Stimulated activated CD8-positive, alpha-beta memory T cell treated with anti-CD3 and anti-CD28 coated beads, Interleukin-7, amount 100 ng/mL, for 48 hours (primary cell): ENCODE measurements at regions not wholly inside any gene's neighbourhood (a gene's known extent, or its start where the extent isn't known, plus 50 kb on each side); places are given as distances from the start of the nearest gene placed in this dataset.

Experiments used
- DNase-seq, 2 donors: peaks; one replicate each; pipeline ENCODE4 v3.0.0-alpha.2; 2020; ENCODE audit warnings: low read depth in 1 of 2; ENCODE audit errors: extremely low read depth in 1 of 2

DNA sequence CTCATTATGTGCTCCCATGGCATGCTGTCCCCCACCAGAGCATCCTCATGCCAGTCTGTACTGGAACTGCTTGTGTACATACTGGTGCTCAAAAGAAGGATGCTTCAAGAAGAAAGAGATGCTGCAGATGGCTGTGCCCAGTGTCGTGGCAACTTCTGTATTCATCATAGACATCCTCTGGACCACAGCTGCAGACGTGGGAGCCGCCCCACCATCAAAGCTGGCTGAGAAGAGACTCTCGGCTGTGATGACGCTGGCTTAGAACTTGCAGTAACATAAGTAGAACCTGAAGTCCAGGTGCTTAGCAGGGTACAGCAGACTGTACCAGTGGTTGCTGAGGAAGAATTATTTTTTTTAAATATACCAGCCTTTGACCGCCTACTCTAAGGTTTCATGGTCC, 112.6 kb upstream of the ARHGAP5 start:
- DNase-seq, result no peak

DNA sequence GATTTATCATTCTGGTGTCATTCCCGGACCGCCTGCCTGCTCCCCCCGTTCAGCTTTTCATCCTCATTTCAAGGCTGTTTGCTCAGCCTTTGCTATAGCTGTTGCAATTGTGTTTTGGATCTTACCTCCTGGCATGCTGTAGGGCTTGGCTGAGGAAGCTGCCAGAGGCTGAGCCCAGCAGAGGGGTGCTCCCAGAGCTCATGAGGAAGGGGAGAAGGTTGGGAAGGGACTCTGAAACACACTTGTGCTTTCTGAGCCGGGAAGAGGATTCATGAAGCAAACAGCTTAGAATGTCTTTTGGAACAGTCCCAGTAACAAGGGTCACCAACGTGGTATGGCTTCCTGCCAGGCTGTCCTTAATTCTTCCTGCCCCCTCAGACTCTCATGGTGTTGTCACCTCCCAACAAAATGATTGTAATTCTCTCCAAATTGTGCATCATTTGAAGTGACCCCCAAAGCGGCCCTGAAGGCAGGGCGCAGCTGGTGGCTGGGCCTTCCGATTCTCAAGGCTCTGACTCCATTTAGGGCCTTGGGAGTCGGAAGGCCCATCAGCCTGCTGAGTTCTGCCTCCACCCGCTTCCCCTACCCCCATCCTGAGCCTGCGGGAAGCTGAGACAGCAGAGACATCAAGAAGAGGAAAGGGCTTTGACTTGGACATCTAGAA, 111.9 kb upstream of the ARHGAP5 start:
- no peak for DNase-seq

DNA sequence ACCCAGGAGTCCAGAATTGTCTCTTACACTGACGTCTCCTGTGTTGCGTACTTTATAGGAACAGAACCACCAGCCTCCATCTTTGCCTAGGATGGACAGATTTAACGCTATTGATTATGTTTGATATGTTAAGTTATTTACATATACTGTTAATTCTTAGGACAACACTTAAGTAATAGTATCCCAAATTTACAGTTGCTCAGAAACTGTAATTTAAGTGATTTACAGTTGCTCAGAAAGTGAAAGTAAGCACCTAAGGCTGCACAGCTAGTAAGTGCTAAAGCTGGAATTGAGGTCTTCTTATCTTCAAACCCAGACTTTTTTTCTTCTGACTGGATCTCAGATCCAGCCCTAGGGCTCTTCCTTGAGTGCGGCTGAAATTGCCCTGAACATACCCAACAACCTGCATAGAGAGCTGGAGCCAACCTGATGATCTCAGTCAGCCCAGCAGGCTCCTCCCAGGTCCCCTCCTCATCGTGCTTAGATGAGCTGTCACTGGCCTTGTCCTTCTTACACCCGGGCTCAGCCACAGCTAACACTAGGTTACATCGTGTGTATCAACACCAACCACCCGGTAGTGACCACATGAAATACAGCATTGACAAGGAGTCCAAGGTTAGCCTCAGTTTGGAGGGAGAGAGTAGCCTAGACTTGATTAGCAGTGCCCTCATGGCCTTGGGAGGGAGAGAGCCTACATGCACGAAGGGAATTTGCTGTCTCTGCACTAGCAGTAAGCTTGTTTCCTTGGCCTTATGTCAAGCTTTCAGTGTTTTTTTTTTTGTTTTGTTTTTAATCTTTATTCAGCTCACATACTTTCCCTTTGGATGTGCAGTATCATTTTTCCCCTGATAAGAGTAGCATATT, 111.1 kb upstream of the ARHGAP5 start:
- no peak for DNase-seq

DNA sequence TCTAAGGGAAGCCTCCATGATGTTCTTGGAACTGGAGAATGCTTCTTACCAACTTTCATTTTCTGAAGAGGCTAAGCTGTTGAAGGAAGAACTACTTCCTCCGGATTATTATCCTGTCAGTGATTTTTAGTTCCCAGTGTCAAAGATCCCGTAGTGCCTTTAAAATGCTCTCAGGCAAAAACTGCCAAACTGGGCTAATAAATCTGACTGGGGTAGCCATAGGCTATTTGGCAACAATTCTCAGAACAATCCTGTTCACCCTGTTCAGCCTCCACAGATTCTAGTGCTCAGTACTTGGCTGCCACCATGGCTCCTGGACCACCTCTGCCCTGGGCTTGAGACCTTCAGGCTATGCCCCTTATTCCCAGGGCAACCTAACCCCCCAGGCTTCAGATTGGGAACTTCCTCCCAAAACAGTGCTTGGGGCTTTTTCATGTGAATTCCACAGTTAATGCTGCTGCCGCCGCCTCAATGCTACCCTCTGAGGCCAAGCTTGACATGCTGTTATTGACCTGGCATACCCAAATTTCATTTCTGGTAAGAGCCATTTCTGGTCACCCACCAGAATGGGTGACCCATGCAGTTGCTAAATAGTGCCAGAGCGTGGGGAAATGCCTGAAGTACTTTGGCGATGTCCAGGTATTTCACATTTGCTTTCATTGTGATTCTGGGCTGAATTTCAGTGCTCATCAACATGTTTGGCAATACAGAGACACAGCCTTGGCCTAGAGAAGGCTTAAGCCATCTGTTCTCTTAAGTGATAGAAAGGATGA, 110.0 kb upstream of the ARHGAP5 start:
- no peak for DNase-seq

DNA sequence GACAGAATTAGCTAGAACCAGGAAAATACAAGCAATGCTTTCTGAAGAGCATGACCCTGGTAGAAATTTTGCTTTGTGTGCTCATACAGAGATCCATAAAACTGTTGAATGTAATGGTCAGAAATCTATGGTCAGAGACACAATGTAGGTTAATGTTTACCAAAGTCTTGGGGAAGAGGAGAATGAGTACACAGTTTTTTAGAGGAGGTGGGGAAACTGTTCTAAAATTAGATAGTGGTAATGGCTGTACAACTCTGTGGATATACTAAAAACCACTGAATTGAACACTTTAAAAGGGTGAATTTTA, 109.5 kb upstream of the ARHGAP5 start:
- DNase-seq, result no peak

- no peak for DNase-seq
Observed at GRCh38 chr14:31968107-31968810, 108.8 kb upstream of the ARHGAP5 start.

DNA sequence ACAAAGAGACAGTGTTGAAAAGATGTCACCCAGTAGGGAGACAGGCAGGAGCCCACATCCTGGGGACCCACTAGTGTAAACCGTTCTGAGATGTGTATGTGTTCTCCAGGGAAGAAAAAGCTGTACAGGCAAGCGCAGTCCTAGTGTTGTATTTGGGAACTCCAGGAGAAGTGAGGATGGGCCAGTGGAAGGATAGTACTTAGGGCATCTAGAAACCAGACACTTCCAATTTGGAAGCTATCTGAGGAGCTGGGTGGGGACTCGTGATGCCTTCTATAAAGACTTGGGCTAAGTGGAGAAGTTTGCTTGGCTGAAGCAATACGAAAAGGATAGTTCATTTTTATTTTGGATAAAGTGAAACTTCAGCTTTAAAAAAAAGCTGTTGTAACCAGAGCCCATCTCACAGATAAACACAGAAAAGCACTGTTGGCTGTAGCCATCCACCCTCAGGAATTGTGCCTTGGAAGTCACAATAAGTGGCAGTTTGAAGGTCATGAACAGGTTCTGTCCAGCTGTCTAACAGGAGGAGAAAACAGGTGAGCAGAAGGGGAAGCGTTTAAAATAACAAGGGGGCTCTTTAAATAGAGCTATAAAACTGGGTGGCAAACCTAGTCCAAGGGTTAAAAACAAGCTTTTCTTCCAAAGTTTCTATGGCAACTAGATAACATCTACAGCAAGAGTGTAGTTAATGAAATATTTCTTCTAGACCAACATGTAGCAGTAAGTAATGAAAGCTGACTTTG, 108.0 kb upstream of the ARHGAP5 start:
- no peak for DNase-seq

- no peak for DNase-seq
Observed at GRCh38 chr14:31969699-31970240, 107.3 kb upstream of the ARHGAP5 start.

- DNase-seq, result no peak
Observed at GRCh38 chr14:31970744-31971143, 106.4 kb upstream of the ARHGAP5 start.

DNA sequence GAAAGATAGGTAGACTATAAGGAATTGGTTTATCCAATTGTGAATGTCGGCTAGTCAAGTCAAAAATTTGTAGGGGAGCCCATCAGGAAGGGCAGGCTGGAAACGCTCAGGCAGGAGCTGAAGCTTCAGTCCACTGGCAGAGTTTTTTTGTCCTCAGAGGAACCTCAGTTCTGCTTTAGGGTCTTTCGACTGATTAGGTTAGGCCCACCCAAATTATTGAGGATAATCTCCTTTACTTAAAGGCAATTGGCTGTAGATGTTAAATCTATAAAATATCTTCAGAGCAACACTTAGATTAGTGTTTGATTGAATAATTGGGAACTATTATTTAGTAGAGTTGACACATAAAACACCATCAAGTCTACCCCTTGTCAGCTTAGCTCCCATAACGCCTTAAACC, 105.5 kb upstream of the ARHGAP5 start:
- DNase-seq, result no peak

DNA sequence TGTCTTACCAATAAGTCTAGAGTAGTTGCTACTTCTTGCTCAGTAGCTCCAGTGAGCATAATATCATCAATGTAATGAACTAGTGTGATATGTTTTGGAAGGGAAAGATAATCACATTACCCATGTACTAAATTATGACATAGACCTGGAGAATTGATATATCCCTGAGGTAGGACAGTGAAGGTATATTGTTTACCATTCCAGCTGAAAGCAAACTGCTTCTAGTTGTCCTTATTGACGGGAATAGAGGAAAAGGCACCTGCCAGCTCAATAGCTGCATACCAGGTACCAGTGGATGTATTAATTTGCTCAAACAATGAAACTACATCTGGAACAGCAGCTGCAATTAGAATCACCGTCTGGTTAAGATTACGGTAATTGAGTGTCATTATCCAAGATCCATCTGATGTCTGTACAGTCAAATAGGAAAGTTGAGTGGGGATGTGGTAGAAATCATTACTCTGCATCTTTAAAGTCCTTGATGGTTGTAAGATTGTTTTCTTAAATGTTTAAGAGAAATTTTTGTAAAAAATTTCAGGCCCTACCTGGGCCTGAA, 100.0 kb upstream of the ARHGAP5 start:
- no peak for DNase-seq

DNA sequence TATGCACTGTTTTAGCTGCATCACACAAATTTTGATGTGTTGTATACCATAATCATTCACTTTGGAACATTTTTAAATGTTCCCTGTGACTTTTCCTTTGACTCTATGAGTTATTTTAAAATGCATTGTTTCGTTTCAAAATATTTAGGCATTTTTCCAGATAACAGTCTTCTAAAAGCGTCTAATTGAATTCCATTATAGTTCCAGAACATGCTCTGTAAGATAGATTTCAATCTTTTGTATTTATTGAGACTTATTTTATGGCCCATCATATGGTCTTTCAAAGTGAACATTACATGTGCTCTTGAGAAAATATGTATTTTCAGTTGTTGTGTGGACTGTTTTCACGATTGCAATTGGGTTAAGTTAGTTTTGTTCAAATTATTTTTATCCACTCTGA, 98.7 kb upstream of the ARHGAP5 start:
- no peak for DNase-seq

GRCh38 chr14:31982642-31983041, 94.5 kb upstream of the ARHGAP5 start:
- no peak for DNase-seq

GRCh38 chr14:31986405-31986804, 90.7 kb upstream of the ARHGAP5 start:
- DNase-seq, result no peak

- DNase-seq, result no peak
Observed at GRCh38 chr14:31987721-31988120, 89.4 kb upstream of the ARHGAP5 start.

GRCh38 chr14:31988244-31988643, 88.9 kb upstream of the ARHGAP5 start:
- no peak for DNase-seq

DNA sequence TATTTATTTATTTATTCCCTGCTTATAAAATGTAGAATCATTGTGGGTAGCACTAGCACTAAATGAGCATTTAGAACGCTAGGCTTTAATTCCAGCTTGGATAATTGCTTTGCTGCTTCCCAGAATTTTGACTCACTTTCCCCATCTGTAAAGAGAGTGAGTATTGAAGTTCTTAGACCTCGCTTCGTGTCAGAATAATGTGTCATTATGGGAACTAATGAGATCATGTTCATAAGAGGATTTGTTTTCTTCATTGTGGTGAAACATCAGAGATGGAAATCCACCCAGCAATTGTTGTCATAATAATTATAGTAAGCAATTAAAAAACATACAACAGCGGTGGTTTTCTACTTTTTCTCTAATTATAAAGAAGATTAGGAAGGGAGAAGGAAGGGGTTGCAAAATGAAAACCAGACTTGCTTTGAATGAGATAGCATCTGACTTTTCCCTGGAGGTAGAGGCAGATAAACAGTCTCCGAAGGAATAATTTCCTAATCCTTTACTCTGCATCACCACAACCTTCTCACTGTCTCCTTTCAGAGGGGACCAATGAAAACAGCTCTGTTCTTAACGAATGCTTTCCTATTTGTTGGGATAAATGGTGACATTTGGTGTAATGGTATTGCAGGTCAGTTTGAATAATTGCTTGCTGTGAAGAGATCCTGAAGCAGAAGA, 86.8 kb upstream of the ARHGAP5 start:
- DNase-seq, result no peak

DNA sequence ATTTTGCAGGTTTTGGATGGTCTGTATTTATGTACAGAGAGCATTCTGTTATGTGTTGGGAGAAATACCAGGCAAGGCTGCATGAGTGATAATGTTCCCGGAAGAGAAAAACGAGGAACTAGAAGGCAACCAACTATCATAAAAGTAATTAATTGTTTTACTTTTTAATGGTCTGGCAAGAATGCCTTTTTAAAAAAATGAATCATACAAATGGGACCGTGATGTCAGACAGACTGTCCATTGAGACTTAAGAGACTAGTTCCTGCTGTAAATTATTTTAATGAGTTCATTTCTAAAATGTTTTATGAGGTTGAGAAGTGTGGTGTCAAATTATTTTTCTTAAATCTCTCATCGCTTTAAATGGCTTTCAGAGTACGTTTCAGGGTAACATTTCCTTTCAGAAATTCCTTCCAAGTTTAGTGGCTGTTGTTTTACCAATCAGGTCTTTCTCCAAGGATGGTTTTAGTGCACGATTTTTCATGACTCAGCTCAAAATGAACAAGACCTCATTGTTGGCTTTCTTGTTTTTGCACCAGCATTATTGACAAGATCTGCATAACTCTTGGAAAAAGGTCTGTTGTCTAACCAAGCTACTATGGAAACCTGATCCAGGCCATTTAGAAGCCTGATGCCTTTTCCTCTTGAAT, 86.1 kb upstream of the ARHGAP5 start:
- no peak for DNase-seq

GRCh38 chr14:31992011-31992447, 85.1 kb upstream of the ARHGAP5 start:
- DNase-seq, result no peak
